BJ (cell line): ENCODE measurements at regions not wholly inside any gene's neighbourhood (a gene's known extent, or its start where the extent isn't known, plus 50 kb on each side); places are given as distances from the start of the nearest gene placed in this dataset.

Experiments
- CTCF ChIA-PET: fragments of 350-600 bp; formaldehyde crosslinking; extraction: SDS; loops from one replicate; lab custom pipeline; 2021; ENCODE audit warnings: antibody characterized with exemption, inconsistent platforms; lab: Yijun Ruan, JAX
- POLR2A ChIA-PET: fragments of 300-600 bp; sonication (Branson Sonifier 250); formaldehyde crosslinking; extraction: SDS; loops from one replicate; lab custom pipeline; 2021; ENCODE audit warnings: antibody characterized with exemption; lab: Charles Lee
- DNase-seq: peaks from one replicate; pipeline ENCODE4 v3.0.0-alpha.2; 2011; ENCODE audit warnings: low read depth
- H3K27me3 ChIP-seq: 2 replicates; pipeline ENCODE4 v1.6.0; 2011; ENCODE audit warnings: low read length; ENCODE audit not compliant: control insufficient read depth, insufficient read depth
- H3K36me3 ChIP-seq: 2 replicates; pipeline ENCODE4 v1.5.1; 2011; ENCODE audit warnings: low read length; ENCODE audit not compliant: control insufficient read depth, insufficient read depth
- H3K4me3 ChIP-seq: 2 replicates; pipeline ENCODE4 v1.5.1; 2011; ENCODE audit warnings: low read depth, mild to moderate bottlenecking, control low read depth, low read length
- TF ChIP-seq, protein P1 (sequence below): IDR thresholded peaks from 2 replicates; pipeline ENCODE4 v1.5.1; 2011; ENCODE audit warnings: low read depth, mild to moderate bottlenecking, control low read depth, inconsistent platforms, low read length, moderate library complexity; ENCODE audit not compliant: insufficient read depth

DNA sequence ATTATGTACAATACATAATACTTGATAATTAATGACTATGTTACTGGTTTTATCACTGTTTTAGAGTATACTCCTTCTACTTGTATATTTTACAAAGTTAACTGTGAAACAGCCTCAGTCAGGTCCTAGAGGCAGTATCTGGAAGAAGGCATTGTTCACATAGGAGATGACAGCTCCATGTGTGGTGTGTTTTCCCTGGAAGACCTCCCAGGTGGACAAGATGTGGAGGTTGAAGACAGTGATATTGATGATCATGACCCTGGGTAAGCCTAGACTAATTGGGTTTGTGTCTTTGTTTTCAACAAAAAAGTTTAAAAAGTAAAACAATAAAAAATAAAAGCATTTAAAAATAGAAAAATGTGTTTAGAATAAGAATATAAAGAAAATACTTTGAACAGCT lies 96.4 kb downstream of the TRIB2 start:
- no peak for DNase-seq
- no peak overlapping the region for H3K4me3 ChIP-seq
- ChIA-PET CTCF (interaction anchor here (1.1 kb wide), 1 partner anchor 194 kb away, joined by 3 read pairs; no protein-coding TSS in a partner anchor), POLR2A (no interaction called here)
- H3K36me3 ChIP-seq: no peaks in the 10 kb centered on the region
- H3K27me3 ChIP-seq: no peaks in the 10 kb centered on the region
- TF ChIP-seq, protein P1, sequence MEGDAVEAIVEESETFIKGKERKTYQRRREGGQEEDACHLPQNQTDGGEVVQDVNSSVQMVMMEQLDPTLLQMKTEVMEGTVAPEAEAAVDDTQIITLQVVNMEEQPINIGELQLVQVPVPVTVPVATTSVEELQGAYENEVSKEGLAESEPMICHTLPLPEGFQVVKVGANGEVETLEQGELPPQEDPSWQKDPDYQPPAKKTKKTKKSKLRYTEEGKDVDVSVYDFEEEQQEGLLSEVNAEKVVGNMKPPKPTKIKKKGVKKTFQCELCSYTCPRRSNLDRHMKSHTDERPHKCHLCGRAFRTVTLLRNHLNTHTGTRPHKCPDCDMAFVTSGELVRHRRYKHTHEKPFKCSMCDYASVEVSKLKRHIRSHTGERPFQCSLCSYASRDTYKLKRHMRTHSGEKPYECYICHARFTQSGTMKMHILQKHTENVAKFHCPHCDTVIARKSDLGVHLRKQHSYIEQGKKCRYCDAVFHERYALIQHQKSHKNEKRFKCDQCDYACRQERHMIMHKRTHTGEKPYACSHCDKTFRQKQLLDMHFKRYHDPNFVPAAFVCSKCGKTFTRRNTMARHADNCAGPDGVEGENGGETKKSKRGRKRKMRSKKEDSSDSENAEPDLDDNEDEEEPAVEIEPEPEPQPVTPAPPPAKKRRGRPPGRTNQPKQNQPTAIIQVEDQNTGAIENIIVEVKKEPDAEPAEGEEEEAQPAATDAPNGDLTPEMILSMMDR: no peak

DNA sequence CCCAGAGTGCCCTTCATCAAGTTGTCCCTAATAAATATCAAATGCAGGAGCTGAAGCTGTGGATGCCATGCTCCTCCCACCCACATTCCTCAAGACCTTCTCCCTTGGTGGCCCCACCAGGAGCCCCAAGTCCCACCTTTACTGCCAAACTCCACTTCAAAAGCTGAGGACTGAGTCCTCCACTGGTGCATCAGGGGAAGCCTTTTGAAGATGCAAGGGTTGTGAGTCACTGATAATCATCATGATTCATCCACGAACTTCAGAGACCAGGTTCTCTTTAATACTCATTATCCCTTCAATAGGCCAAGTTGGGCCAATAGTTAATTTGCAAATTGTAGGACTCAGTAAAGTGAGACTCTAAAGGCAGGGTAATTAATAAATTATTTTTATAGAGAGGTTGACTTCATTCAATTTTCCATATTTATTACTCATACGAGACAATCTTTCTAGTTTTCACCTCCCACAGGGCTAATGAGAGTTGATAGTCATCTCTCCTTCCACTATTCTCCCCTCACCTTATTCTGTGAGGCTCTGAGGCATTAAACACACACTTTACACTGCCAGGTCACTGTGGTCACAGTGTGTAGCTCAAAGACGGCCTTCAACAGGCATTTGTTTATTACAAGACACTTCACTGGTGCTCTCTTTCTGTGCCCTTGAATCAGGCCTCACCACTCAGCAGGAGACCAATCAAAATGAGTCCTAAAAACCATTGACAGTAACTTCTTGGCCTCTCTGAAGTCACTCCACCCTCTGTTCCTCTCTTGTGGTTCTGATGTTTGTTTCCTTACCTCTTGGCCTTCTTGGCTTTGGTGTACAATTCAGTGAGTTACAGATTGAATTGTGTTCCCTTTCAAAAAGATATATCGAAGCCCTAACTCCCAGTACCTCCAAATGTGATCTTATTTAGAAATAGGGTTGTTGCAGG lies 99.9 kb downstream of the TRIB2 start:
- H3K27me3 ChIP-seq: no peaks in the 10 kb centered on the region
- TF ChIP-seq, protein P1: no peak
- ChIA-PET CTCF (interaction anchor here (1.1 to 2.3 kb wide), 2 partner anchors 10 to 12 kb away, joined by 3 to 5 read pairs; no protein-coding TSS in a partner anchor), POLR2A (no interaction called here)
- no peak overlapping the region for H3K4me3 ChIP-seq
- H3K36me3 ChIP-seq: no peaks in the 10 kb centered on the region
- DNase-seq: no peak

DNA sequence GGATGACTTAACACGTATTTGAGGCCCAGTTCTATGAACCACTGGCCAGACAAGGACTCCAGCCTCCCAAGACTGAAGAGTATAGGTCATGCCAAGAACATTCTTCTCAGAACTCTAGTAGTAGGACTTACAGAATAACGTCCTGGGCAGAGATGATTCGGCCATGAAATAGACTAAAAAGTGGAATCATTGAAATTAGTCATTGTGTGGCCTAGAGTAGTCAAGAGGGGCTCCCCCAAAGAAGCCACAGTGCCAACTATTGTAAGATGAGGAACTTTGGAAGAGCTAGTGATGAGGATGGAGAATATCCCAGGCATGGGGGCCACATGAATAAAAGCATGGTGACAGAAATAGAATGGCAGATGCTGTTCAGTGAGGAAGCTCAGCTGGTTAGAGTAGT lies 101.1 kb downstream of the TRIB2 start:
- Histone ChIP-seq H3K36me3 (no peaks in the 10 kb centered on the region), H3K27me3 (no peaks in the 10 kb centered on the region), H3K4me3 (no peak overlapping the region)
- POLR2A ChIA-PET: no interaction called here
- CTCF ChIA-PET: interaction anchor here (0.6 to 2.3 kb wide), 2 partner anchors 11 to 1406 kb away, joined by 3 to 5 read pairs; no protein-coding TSS in a partner anchor
- DNase-seq: no peak
- TF ChIP-seq, protein P1: no peak

DNA sequence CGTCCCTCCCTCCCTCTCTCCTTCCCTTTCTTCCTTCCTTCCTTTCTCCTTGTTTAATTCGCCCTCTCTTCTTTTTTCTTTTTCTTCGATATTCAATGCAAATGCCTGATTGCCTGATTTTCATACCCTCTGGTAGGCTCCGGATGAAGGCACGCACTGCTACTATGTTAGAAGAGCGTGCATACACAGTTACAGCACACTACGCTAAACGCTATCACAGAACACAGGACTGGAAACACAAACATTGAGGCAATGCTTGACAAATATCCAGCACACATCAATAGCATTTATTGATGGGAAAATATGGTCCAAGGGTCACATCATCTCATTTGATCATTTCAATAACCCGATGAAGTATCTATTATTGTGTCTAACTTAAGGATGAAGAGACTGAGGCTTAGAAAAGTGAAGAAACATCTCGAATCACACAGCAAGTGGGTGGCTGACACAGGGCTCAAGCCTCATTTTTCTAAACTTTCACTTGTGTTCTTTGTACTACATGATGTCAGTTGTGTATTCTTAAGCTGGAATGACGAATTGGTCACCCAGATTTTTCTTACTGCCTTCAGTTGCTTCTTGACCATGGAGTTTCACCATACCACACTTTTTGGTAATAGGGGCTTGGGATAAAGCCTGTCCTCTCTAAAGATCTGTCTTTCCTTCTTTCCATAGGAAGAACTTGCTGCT lies 101.8 kb downstream of the TRIB2 start:
- Histone ChIP-seq H3K27me3 (no peaks in the 10 kb centered on the region), H3K4me3 (no peak overlapping the region), H3K36me3 (no peaks in the 10 kb centered on the region)
- DNase-seq: no peak
- POLR2A ChIA-PET: no interaction called here
- TF ChIP-seq, protein P1: no peak
- CTCF ChIA-PET: interaction anchor here (1.1 to 2.3 kb wide), 2 partner anchors 12 to 98 kb away, joined by 3 to 5 read pairs; no protein-coding TSS in a partner anchor

DNA sequence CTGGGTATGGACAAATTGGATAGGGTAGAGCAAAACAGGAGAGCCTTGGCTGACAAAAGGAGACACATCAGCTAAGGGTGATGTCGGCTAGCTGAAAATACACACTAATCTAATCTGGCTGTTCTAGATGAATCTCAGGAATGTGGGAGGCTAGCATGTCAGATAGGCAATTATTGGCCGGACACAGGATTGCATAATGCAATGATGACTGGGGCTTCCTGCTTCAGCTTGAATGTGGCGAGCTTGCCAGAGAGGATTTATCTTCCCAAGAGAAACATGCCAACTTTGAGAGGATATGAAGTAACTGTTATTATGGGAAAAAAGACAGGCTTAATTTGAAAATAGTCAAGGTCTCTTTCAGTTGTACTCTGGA lies 102.4 kb downstream of the TRIB2 start:
- TF ChIP-seq, protein P1: no peak
- Histone ChIP-seq H3K27me3 (no peaks in the 10 kb centered on the region), H3K4me3 (no peak overlapping the region), H3K36me3 (no peaks in the 10 kb centered on the region)
- DNase-seq: peak; percentile 97
- POLR2A ChIA-PET: no interaction called here
- CTCF ChIA-PET: interaction anchor here (1.1 kb wide), 1 partner anchor 99 kb away, joined by 3 read pairs; no protein-coding TSS in a partner anchor
